ENCODE measurements at regions not wholly inside any gene's neighbourhood (a gene's known extent, or its start where the extent isn't known, plus 50 kb on each side); places are given as distances from the start of the nearest gene placed in this dataset.
A peak's percentile ranks its signal among the peaks of the same experiment; 100 is the strongest.

DNA sequence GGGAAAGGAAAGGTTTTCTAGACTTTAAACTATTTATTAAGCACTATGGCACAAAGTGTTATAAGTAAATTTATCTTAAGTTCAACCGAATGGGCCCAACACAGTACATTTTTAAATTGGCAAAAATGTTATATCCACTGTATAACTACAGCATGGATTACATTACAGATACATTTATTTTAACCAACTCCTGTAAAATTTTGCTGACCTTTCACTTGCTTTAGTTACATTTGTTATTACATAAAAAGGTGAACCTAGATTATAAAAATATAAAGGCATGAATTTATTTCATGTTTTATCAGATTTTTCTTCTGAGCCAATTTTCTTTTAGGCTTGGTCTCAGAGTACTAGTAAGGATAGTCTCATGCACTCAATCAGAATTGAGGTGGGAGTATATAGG is 221.9 kb upstream of the GBE1 start:
- H3K56ac ChIP-seq (ENCODE audit: low read length) = no peak overlapping the region
- DNase-seq = no peak
- H2BK15ac ChIP-seq (replicated peaks; ENCODE audit: low read depth) = no peak overlapping the region
- no peak overlapping the region for H3K4me3 ChIP-seq (ENCODE audit: low read length)
- no peak overlapping the region for H3K18ac ChIP-seq (ENCODE audit: low read length)
- H3K4me2 ChIP-seq (ENCODE audit: low read length) = no peak overlapping the region
- no peak overlapping the region for H4K8ac ChIP-seq (ENCODE audit: low read depth, low read length)
- H3K36me3 ChIP-seq (ENCODE audit: control insufficient read depth, insufficient read depth, low read length) = no peaks in the 10 kb centered on the region
- H3K23ac ChIP-seq (ENCODE audit: low read length) = no peak overlapping the region
- H3K27me3 ChIP-seq (ENCODE audit: insufficient read depth, low read length, poor library complexity) = no peaks in the 10 kb centered on the region
- H3K79me2 ChIP-seq (ENCODE audit: control insufficient read depth, insufficient read depth, low read length) = no peaks in the 10 kb centered on the region
- H3K79me1 ChIP-seq (ENCODE audit: low read length) = no peaks in the 10 kb centered on the region
- H3K9ac ChIP-seq (ENCODE audit: low read length) = no peak overlapping the region
- no peak overlapping the region for H2BK5ac ChIP-seq (ENCODE audit: low read length)
- no peak overlapping the region for H2AK5ac ChIP-seq (ENCODE audit: low read length)
- no peak overlapping the region for H3K4ac ChIP-seq (ENCODE audit: low read depth, low read length)
- no peak overlapping the region for H3K27ac ChIP-seq (ENCODE audit: low read depth, low read length)
- no peak overlapping the region for H4K5ac ChIP-seq (ENCODE audit: low read length)
- no CpG with 5 or more reads among the region's 1 CpG for WGBS (ENCODE audit: extremely low coverage, insufficient coverage, low lambda C conversion rate)
- H3K4me1 ChIP-seq (ENCODE audit: control insufficient read depth, low read depth, low read length) = no peaks in the 10 kb centered on the region
- H2BK120ac ChIP-seq (ENCODE audit: low read depth, low read length) = no peak overlapping the region

DNA sequence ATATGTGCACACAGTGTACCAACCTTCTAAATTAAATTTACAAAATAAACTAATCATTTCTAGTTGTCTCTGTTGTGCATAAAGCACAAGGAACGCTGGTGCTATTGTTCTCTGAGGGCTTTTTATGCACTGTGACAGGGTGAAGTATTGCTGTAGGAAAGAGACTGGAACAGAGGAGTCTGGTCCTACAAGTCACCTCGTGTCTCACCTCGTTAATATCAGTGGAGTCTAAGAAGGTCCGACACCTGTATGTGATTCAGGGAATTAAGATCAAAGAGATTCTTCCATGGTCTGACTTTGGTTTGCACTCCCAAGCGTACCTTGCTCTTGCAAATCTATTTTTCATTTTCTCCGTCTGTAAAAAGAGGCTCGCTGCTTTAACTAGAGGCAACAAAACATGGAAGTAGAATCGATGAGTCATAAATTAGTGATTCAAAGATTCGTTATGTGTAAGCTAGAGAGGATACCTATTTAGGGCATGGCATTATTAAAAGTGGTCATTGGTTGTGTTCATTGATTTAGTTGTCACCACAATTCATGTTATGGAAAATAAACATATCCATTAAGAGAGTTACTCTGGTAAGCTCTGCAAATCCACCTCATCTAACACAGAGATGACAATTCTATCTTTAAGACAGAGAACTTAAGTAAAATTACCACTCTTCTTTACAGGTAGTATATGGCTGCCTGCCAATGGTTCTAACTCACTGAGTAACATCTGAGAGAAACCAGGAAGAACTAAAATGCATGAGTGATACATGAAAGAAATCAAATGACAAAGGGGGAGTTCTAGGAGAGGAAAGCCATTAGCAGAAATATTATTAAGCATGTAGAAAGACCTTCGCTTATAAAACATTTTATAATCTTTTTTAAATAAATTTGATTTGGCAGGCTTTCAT is 219.4 kb upstream of the GBE1 start:
- Histone ChIP-seq H3K9ac (ENCODE audit: low read length) (no peak overlapping the region), H3K79me2 (ENCODE audit: control insufficient read depth, insufficient read depth, low read length) (no peaks in the 10 kb centered on the region), H3K27ac (ENCODE audit: low read depth, low read length) (no peak overlapping the region), H4K5ac (ENCODE audit: low read length) (no peak overlapping the region), H2AK5ac (ENCODE audit: low read length) (no peak overlapping the region), H3K4me2 (ENCODE audit: low read length) (no peak overlapping the region), H2BK5ac (ENCODE audit: low read length) (no peak overlapping the region), H3K4me3 (ENCODE audit: low read length) (no peak overlapping the region), H3K18ac (ENCODE audit: low read length) (no peak overlapping the region), H3K4ac (ENCODE audit: low read depth, low read length) (no peak overlapping the region), H3K79me1 (ENCODE audit: low read length) (no peaks in the 10 kb centered on the region), H3K27me3 (ENCODE audit: insufficient read depth, low read length, poor library complexity) (no peaks in the 10 kb centered on the region), H2BK120ac (ENCODE audit: low read depth, low read length) (no peak overlapping the region), H3K23ac (ENCODE audit: low read length) (no peak overlapping the region), H4K8ac (ENCODE audit: low read depth, low read length) (no peak overlapping the region), H3K36me3 (ENCODE audit: control insufficient read depth, insufficient read depth, low read length) (no peaks in the 10 kb centered on the region), H3K56ac (ENCODE audit: low read length) (no peak overlapping the region), H3K4me1 (ENCODE audit: control insufficient read depth, low read depth, low read length) (no peaks in the 10 kb centered on the region), H2BK15ac (replicated peaks; ENCODE audit: low read depth) (no peak overlapping the region)
- WGBS (ENCODE audit: extremely low coverage, insufficient coverage, low lambda C conversion rate) = no CpG with 5 or more reads among the region's 10 CpGs
- DNase-seq = no peak

DNA sequence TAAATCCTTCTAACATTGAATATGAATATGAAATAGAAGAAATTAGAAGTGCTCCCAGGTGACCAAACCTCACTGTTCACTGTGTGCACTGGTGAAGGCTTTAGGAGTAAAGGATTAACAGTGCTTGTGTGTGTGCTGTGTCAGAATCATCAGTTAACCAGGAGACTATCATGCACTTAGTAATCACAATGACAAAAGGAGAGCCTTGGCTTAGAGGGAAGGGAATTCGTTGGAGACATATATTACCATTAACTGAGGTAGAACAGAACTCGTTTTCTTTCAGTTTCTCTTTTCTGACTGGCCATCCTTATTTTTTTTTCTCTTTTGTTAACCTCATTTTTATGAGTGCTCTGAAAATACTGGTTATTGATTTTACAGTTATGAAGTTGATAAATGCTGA is 213.3 kb upstream of the GBE1 start:
- no peak overlapping the region for H4K8ac ChIP-seq (ENCODE audit: low read depth, low read length)
- H3K23ac ChIP-seq (ENCODE audit: low read length) = no peak overlapping the region
- H3K27me3 ChIP-seq (ENCODE audit: insufficient read depth, low read length, poor library complexity) = no peaks in the 10 kb centered on the region
- H3K27ac ChIP-seq (ENCODE audit: low read depth, low read length) = no peak overlapping the region
- H3K79me1 ChIP-seq (ENCODE audit: low read length) = no peaks in the 10 kb centered on the region
- no CpG with 5 or more reads among the region's 2 CpGs for WGBS (ENCODE audit: extremely low coverage, insufficient coverage, low lambda C conversion rate)
- H3K4me3 ChIP-seq (ENCODE audit: low read length) = no peak overlapping the region
- no peaks in the 10 kb centered on the region for H3K79me2 ChIP-seq (ENCODE audit: control insufficient read depth, insufficient read depth, low read length)
- no peak overlapping the region for H2AK5ac ChIP-seq (ENCODE audit: low read length)
- no peak overlapping the region for H4K5ac ChIP-seq (ENCODE audit: low read length)
- no peak overlapping the region for H2BK120ac ChIP-seq (ENCODE audit: low read depth, low read length)
- H2BK15ac ChIP-seq (replicated peaks; ENCODE audit: low read depth) = no peak overlapping the region
- H3K9ac ChIP-seq (ENCODE audit: low read length) = no peak overlapping the region
- H3K56ac ChIP-seq (ENCODE audit: low read length) = no peak overlapping the region
- DNase-seq = no peak
- H3K18ac ChIP-seq (ENCODE audit: low read length) = no peak overlapping the region
- H3K36me3 ChIP-seq (ENCODE audit: control insufficient read depth, insufficient read depth, low read length) = no peaks in the 10 kb centered on the region
- H3K4me1 ChIP-seq (ENCODE audit: control insufficient read depth, low read depth, low read length) = no peaks in the 10 kb centered on the region
- no peak overlapping the region for H3K4ac ChIP-seq (ENCODE audit: low read depth, low read length)
- H3K4me2 ChIP-seq (ENCODE audit: low read length) = no peak overlapping the region
- no peak overlapping the region for H2BK5ac ChIP-seq (ENCODE audit: low read length)

GRCh38 chr3:81968658-81969057 is 207.2 kb upstream of the GBE1 start:
- H3K56ac ChIP-seq (ENCODE audit: low read length) = no peak overlapping the region
- WGBS (ENCODE audit: extremely low coverage, insufficient coverage, low lambda C conversion rate) = no CpG with 5 or more reads among the region's 4 CpGs
- no peaks in the 10 kb centered on the region for H3K36me3 ChIP-seq (ENCODE audit: control insufficient read depth, insufficient read depth, low read length)
- H3K79me2 ChIP-seq (ENCODE audit: control insufficient read depth, insufficient read depth, low read length) = no peaks in the 10 kb centered on the region
- H4K5ac ChIP-seq (ENCODE audit: low read length) = no peak overlapping the region
- H2BK120ac ChIP-seq (ENCODE audit: low read depth, low read length) = no peak overlapping the region
- H3K4me3 ChIP-seq (ENCODE audit: low read length) = no peak overlapping the region
- H4K8ac ChIP-seq (ENCODE audit: low read depth, low read length) = no peak overlapping the region
- H2AK5ac ChIP-seq (ENCODE audit: low read length) = no peak overlapping the region
- no peak overlapping the region for H3K27ac ChIP-seq (ENCODE audit: low read depth, low read length)
- no peaks in the 10 kb centered on the region for H3K79me1 ChIP-seq (ENCODE audit: low read length)
- H3K27me3 ChIP-seq (ENCODE audit: insufficient read depth, low read length, poor library complexity) = no peaks in the 10 kb centered on the region
- H3K4me1 ChIP-seq (ENCODE audit: control insufficient read depth, low read depth, low read length) = peaks cover 2% of the 10 kb centered on the region
- H3K9ac ChIP-seq (ENCODE audit: low read length) = no peak overlapping the region
- no peak overlapping the region for H2BK5ac ChIP-seq (ENCODE audit: low read length)
- H3K4me2 ChIP-seq (ENCODE audit: low read length) = no peak overlapping the region
- no peak overlapping the region for H3K4ac ChIP-seq (ENCODE audit: low read depth, low read length)
- no peak overlapping the region for H2BK15ac ChIP-seq (replicated peaks; ENCODE audit: low read depth)
- no peak overlapping the region for H3K18ac ChIP-seq (ENCODE audit: low read length)
- DNase-seq = peak; percentile 50
- no peak overlapping the region for H3K23ac ChIP-seq (ENCODE audit: low read length)

DNA sequence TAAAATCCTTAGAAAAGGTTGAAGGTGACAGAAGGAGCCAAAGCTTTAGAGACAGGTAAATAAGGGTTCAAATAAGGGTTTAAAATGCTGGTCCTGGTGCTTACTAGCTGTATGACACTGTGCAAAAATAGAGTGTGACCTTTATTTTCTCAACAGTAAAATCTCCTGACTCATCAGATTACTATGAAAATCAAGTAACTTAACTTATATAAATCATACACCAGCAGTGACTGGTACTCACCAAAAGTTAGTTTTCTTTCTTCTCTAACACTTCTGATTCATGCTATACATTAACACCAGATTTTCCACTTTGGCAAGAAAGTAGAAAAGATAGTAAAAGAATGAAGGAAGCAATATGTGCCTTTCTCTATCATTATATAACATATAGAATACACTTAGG is 205.9 kb upstream of the GBE1 start:
- no peak for DNase-seq

GRCh38 chr3:81965696-81966095 is 204.3 kb upstream of the GBE1 start:
- H3K9ac ChIP-seq (ENCODE audit: low read length) = no peak overlapping the region
- H3K56ac ChIP-seq (ENCODE audit: low read length) = no peak overlapping the region
- no peaks in the 10 kb centered on the region for H3K27me3 ChIP-seq (ENCODE audit: insufficient read depth, low read length, poor library complexity)
- no peak overlapping the region for H3K27ac ChIP-seq (ENCODE audit: low read depth, low read length)
- H4K5ac ChIP-seq (ENCODE audit: low read length) = no peak overlapping the region
- peaks cover 2% of the 10 kb centered on the region for H3K4me1 ChIP-seq (ENCODE audit: control insufficient read depth, low read depth, low read length)
- no peak for DNase-seq
- H3K18ac ChIP-seq (ENCODE audit: low read length) = no peak overlapping the region
- H3K4me2 ChIP-seq (ENCODE audit: low read length) = no peak overlapping the region
- WGBS (ENCODE audit: extremely low coverage, insufficient coverage, low lambda C conversion rate) = no CpG with 5 or more reads among the region's 2 CpGs
- no peaks in the 10 kb centered on the region for H3K36me3 ChIP-seq (ENCODE audit: control insufficient read depth, insufficient read depth, low read length)
- H3K79me2 ChIP-seq (ENCODE audit: control insufficient read depth, insufficient read depth, low read length) = no peaks in the 10 kb centered on the region
- H3K4ac ChIP-seq (ENCODE audit: low read depth, low read length) = no peak overlapping the region
- H2BK120ac ChIP-seq (ENCODE audit: low read depth, low read length) = no peak overlapping the region
- no peak overlapping the region for H2AK5ac ChIP-seq (ENCODE audit: low read length)
- H3K79me1 ChIP-seq (ENCODE audit: low read length) = no peaks in the 10 kb centered on the region
- no peak overlapping the region for H3K4me3 ChIP-seq (ENCODE audit: low read length)
- no peak overlapping the region for H2BK15ac ChIP-seq (replicated peaks; ENCODE audit: low read depth)
- no peak overlapping the region for H3K23ac ChIP-seq (ENCODE audit: low read length)
- no peak overlapping the region for H2BK5ac ChIP-seq (ENCODE audit: low read length)
- no peak overlapping the region for H4K8ac ChIP-seq (ENCODE audit: low read depth, low read length)

More for the DNA sequence above, 205.9 kb upstream of the GBE1 start:
- Histone ChIP-seq H2BK5ac (ENCODE audit: low read length) (no peak overlapping the region), H3K4me3 (ENCODE audit: low read length) (no peak overlapping the region), H3K27ac (ENCODE audit: low read depth, low read length) (no peak overlapping the region), H3K79me1 (ENCODE audit: low read length) (no peaks in the 10 kb centered on the region), H3K4me1 (ENCODE audit: control insufficient read depth, low read depth, low read length) (peaks cover 2% of the 10 kb centered on the region), H3K27me3 (ENCODE audit: insufficient read depth, low read length, poor library complexity) (no peaks in the 10 kb centered on the region), H3K4me2 (ENCODE audit: low read length) (no peak overlapping the region), H3K9ac (ENCODE audit: low read length) (no peak overlapping the region), H2BK15ac (replicated peaks; ENCODE audit: low read depth) (no peak overlapping the region), H3K4ac (ENCODE audit: low read depth, low read length) (no peak overlapping the region), H3K36me3 (ENCODE audit: control insufficient read depth, insufficient read depth, low read length) (no peaks in the 10 kb centered on the region), H4K8ac (ENCODE audit: low read depth, low read length) (no peak overlapping the region), H4K5ac (ENCODE audit: low read length) (no peak overlapping the region), H2AK5ac (ENCODE audit: low read length) (no peak overlapping the region), H3K79me2 (ENCODE audit: control insufficient read depth, insufficient read depth, low read length) (no peaks in the 10 kb centered on the region), H2BK120ac (ENCODE audit: low read depth, low read length) (no peak overlapping the region), H3K56ac (ENCODE audit: low read length) (no peak overlapping the region), H3K18ac (ENCODE audit: low read length) (no peak overlapping the region), H3K23ac (ENCODE audit: low read length) (no peak overlapping the region)
